Erythroblast (primary cell): ENCODE measurements at regions not wholly inside any gene's neighbourhood (a gene's known extent, or its start where the extent isn't known, plus 50 kb on each side); places are given as distances from the start of the nearest gene placed in this dataset.

Experiments
- GATA1 ChIP-seq: IDR thresholded peaks from 2 replicates; pipeline ENCODE4 v1.6.1; 2011; ENCODE audit warnings: low read depth, mild to moderate bottlenecking, control low read depth, low read length, moderate library complexity
- POLR2A ChIP-seq: IDR thresholded peaks from 2 replicates; pipeline ENCODE4 v1.6.1; 2011; ENCODE audit warnings: mild to moderate bottlenecking, low read length

DNA sequence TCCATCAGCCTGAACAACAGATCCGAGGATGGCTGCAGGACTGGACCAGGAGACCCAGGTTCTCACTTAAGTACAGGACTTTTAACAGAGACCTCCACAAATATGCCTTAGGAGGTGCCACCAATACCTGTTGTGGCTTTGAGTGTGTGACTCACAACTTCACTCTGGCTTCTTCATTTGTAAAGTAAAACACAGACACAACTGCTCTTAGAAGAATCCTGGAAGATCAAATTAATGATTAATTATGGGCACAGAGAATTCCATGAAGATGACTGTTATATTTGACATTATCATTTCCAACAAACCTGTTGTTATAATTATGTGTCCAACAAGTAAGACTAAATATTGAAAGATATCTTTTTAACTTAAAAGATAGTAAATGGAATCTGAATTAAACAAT is 481.4 kb upstream of the KLHL29 start:
- TF ChIP-seq POLR2A: no peak
- no peak for TF ChIP-seq GATA1
